B cell (primary cell): ENCODE measurements at regions not wholly inside any gene's neighbourhood (a gene's known extent, or its start where the extent isn't known, plus 50 kb on each side); places are given as distances from the start of the nearest gene placed in this dataset.

Experiments used
- ATAC-seq: fragments of 200-7000 bp; cut with Tn5 transposase; one replicate; pipeline ENCODE4 v1.10.0; 2021; ENCODE audit warnings: low read depth, mild to moderate bottlenecking, moderate number of reproducible peaks, moderate library complexity
- CTCF ChIA-PET: fragments of 350-600 bp; sonication (Branson Sonifier 250); formaldehyde crosslinking; loops from one replicate; lab custom pipeline; 2021; ENCODE audit warnings: antibody characterized with exemption, inconsistent platforms; lab: Charles Lee
- POLR2A ChIA-PET: fragments of 350-600 bp; sonication (Branson Sonifier 250); formaldehyde crosslinking; loops from one replicate; lab custom pipeline; 2021; ENCODE audit warnings: antibody characterized with exemption; lab: Charles Lee
- DNase-seq: peaks from one replicate; pipeline ENCODE4 v3.0.0; 2013
- H2AFZ ChIP-seq: 2 replicates; pipeline ENCODE4 v1.6.1; 2012; ENCODE audit warnings: mild to moderate bottlenecking, low read depth, low read length; ENCODE audit not compliant: insufficient read depth, poor library complexity, severe bottlenecking
- H3K27ac ChIP-seq, 2 donors: 1 replicate in 1 of 2; 2 replicates in 1 of 2; pipeline ENCODE4 v1.5.1; 2012 to 2013; ENCODE audit warnings: low read length in 2 of 2, mild to moderate bottlenecking in 2 of 2, moderate library complexity in 1 of 2
- H3K27me3 ChIP-seq, 4 experiments: fragments of 200-600 bp in 1 of 4; sonication (generic) in 1 of 4; replicated peaks in 1 of 4; 1 replicate in 2 of 4; 2 replicates in 2 of 4; pipeline versions ENCODE4 v1.6.1 to v1.7.0; 2013 to 2016; ENCODE audit warnings: low read length in 3 of 4, mild to moderate bottlenecking in 2 of 4, mixed read lengths in 1 of 4, moderate library complexity in 1 of 4; ENCODE audit not compliant: insufficient read depth in 4 of 4, control insufficient read depth in 3 of 4; ENCODE audit errors: control extremely low read depth in 1 of 4
- H3K36me3 ChIP-seq, 2 experiments: replicated peaks in 1 of 2; 1 replicate in 1 of 2; 2 replicates in 1 of 2; pipeline versions ENCODE4 v1.6.1 to v1.7.1; 2013; ENCODE audit warnings: low read length in 1 of 2; ENCODE audit not compliant: insufficient read depth in 2 of 2, control insufficient read depth in 1 of 2; ENCODE audit errors: control extremely low read depth in 1 of 2, extremely low read depth in 1 of 2
- H3K4me1 ChIP-seq, 2 donors: fragments of 200-600 bp in 1 of 2; sonication (generic) in 1 of 2; 1 replicate in 1 of 2; 2 replicates in 1 of 2; pipeline versions ENCODE4 v1.5.1 to v1.6.1; 2013 to 2017; ENCODE audit warnings: low read length in 2 of 2; ENCODE audit not compliant: control insufficient read depth in 2 of 2, insufficient read depth in 2 of 2
- H3K4me2 ChIP-seq: replicated peaks from 2 replicates; pipeline ENCODE3; 2012; ENCODE audit warnings: mild to moderate bottlenecking, low read depth, low read length; ENCODE audit not compliant: poor library complexity, severe bottlenecking
- H3K4me3 ChIP-seq, 5 experiments: fragments of 200-600 bp in 1 of 5; sonication (generic) in 1 of 5; 1 replicate in 3 of 5; 2 replicates in 2 of 5; pipeline versions ENCODE4 v1.5.1 to v1.7.0; 2011 to 2016; ENCODE audit warnings: low read length in 4 of 5, mild to moderate bottlenecking in 4 of 5, low read depth in 2 of 5, control low read depth in 1 of 5, moderate library complexity in 1 of 5; ENCODE audit not compliant: insufficient read depth in 1 of 5; ENCODE audit errors: control extremely low read depth in 1 of 5, extremely low read depth in 1 of 5
- H3K79me2 ChIP-seq: fragments of 200-600 bp; sonication (generic); one replicate; pipeline ENCODE4 v1.6.0; 2016; ENCODE audit warnings: low read length; ENCODE audit not compliant: control insufficient read depth, insufficient read depth
- H3K9ac ChIP-seq: fragments of 200-600 bp; sonication (generic); 2 replicates; pipeline ENCODE4 v1.6.1; 2017; ENCODE audit warnings: mild to moderate bottlenecking, low read length, moderate library complexity
- H3K9me3 ChIP-seq, 3 donors: one replicate each; pipeline versions ENCODE4 v1.6.1 to v1.7.1; 2013; ENCODE audit warnings: low read length in 2 of 3; ENCODE audit not compliant: control insufficient read depth in 2 of 3, insufficient read depth in 1 of 3; ENCODE audit errors: control extremely low read depth in 1 of 3
- H4K20me1 ChIP-seq: 2 replicates; pipeline ENCODE4 v1.6.0; 2012; ENCODE audit warnings: mild to moderate bottlenecking, low read length; ENCODE audit not compliant: insufficient read depth, control insufficient read depth, poor library complexity, severe bottlenecking
- H3K27ac Mint-ChIP-seq: one replicate; pipeline ENCODE4 v1.8.0; 2021; ENCODE audit warnings: mixed read lengths
- H3K27me3 Mint-ChIP-seq: one replicate; pipeline ENCODE4 v1.8.0; 2021; ENCODE audit warnings: mixed read lengths
- H3K4me1 Mint-ChIP-seq: one replicate; pipeline ENCODE4 v1.8.0; 2021; ENCODE audit warnings: mixed read lengths
- H3K4me3 Mint-ChIP-seq: one replicate; pipeline ENCODE4 v1.8.0; 2021; ENCODE audit warnings: mixed read lengths
- H3K9me3 Mint-ChIP-seq: one replicate; pipeline ENCODE4 v1.8.0; 2022; ENCODE audit warnings: mixed read lengths; ENCODE audit not compliant: insufficient read depth
- EZH2 ChIP-seq: IDR thresholded peaks from 2 replicates; pipeline ENCODE4 v1.6.1; 2012; ENCODE audit warnings: borderline replicate concordance, low read depth, mild to moderate bottlenecking, moderate library complexity, low read length; ENCODE audit not compliant: insufficient read depth, poor library complexity, severe bottlenecking
- WGBS: methylation state at CpG from one replicate; pipeline ENCODE4 v1.1.5; 2013; ENCODE audit warnings: missing lambda C conversion rate; ENCODE audit not compliant: insufficient coverage; 5-methylcytosine and 5-hydroxymethylcytosine counted together
- intact Hi-C: fragments of 100-400 bp; cut with micrococcal nuclease; formaldehyde crosslinking; loops from one replicate; pipeline ENCODE4 v1.10.0; 2022
- TF ChIP-seq, protein P1 (sequence below): fragments of 200-600 bp; IDR thresholded peaks from one replicate; pipeline ENCODE4 v1.8.0; 2022; ENCODE audit warnings: antibody characterized with exemption, mild to moderate bottlenecking

- Histone ChIP-seq H3K9ac (no peak overlapping the region), H3K27ac (no peak overlapping the region), H3K9me3 (no peaks in the 10 kb centered on the region), H2AFZ (no peak overlapping the region), H4K20me1 (no peaks in the 10 kb centered on the region), H3K4me2 (no peak overlapping the region), H3K79me2 (no peaks in the 10 kb centered on the region), H3K4me3 (no peak overlapping the region), H3K4me1 (no peaks in the 10 kb centered on the region), H3K36me3 (no peaks in the 10 kb centered on the region), H3K27me3 (no peaks in the 10 kb centered on the region)
- WGBS = 92% methylated on average over 5 of the region's 6 CpGs
- ChIA-PET POLR2A (no interaction called here), CTCF (no interaction called here)
- no peak overlapping the region for H3K4me3 Mint-ChIP-seq
- TF ChIP-seq, protein P1, sequence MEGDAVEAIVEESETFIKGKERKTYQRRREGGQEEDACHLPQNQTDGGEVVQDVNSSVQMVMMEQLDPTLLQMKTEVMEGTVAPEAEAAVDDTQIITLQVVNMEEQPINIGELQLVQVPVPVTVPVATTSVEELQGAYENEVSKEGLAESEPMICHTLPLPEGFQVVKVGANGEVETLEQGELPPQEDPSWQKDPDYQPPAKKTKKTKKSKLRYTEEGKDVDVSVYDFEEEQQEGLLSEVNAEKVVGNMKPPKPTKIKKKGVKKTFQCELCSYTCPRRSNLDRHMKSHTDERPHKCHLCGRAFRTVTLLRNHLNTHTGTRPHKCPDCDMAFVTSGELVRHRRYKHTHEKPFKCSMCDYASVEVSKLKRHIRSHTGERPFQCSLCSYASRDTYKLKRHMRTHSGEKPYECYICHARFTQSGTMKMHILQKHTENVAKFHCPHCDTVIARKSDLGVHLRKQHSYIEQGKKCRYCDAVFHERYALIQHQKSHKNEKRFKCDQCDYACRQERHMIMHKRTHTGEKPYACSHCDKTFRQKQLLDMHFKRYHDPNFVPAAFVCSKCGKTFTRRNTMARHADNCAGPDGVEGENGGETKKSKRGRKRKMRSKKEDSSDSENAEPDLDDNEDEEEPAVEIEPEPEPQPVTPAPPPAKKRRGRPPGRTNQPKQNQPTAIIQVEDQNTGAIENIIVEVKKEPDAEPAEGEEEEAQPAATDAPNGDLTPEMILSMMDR = no peak
- TF ChIP-seq EZH2 = no peak
- H3K4me1 Mint-ChIP-seq = peaks cover 2% of the 10 kb centered on the region
- no peak for ATAC-seq
- H3K27ac Mint-ChIP-seq = no peak overlapping the region
- peaks cover 9% of the 10 kb centered on the region for H3K27me3 Mint-ChIP-seq
- intact Hi-C loops = no loop called here
- H3K9me3 Mint-ChIP-seq = no peaks in the 10 kb centered on the region
- DNase-seq = no peak
These were observed 56.7 kb upstream of the PUM1 start for GRCh38 chr1:31122101-31122735.

GRCh38 chr1:31120783-31121180 lies 55.3 kb upstream of the PUM1 start:
- TF ChIP-seq, protein P1 = no peak
- no peak for TF ChIP-seq EZH2
- Histone ChIP-seq H2AFZ (no peak overlapping the region), H3K9ac (no peak overlapping the region), H4K20me1 (no peaks in the 10 kb centered on the region), H3K27ac (no peak overlapping the region), H3K36me3 (no peaks in the 10 kb centered on the region), H3K4me3 (no peak overlapping the region), H3K4me1 (no peaks in the 10 kb centered on the region), H3K9me3 (no peaks in the 10 kb centered on the region), H3K4me2 (no peak overlapping the region), H3K79me2 (no peaks in the 10 kb centered on the region), H3K27me3 (no peaks in the 10 kb centered on the region)
- 97% methylated on average over 3 of the region's 3 CpGs for WGBS
- ChIA-PET CTCF (interaction anchor here (0.6 to 1.0 kb wide), 2 partner anchors 43 to 66 kb away, joined by 3 read pairs; no protein-coding TSS in a partner anchor), POLR2A (no interaction called here)
- DNase-seq = no peak
- Mint-ChIP-seq H3K4me1 (peaks cover 2% of the 10 kb centered on the region), H3K4me3 (no peak overlapping the region), H3K9me3 (no peaks in the 10 kb centered on the region), H3K27me3 (peaks cover 16% of the 10 kb centered on the region), H3K27ac (no peak overlapping the region)
- ATAC-seq = no peak
- intact Hi-C loops = no loop called here
